SW 1271 (cell line): ENCODE measurements at regions not wholly inside any gene's neighbourhood (a gene's known extent, or its start where the extent isn't known, plus 50 kb on each side); places are given as distances from the start of the nearest gene placed in this dataset.
"Not testable (repeated sequence)": the region's sequence is repeated elsewhere in the genome, so short reads cannot be mapped to it uniquely, and the experiment has no call there.

Experiments
- DNase-seq, 2 experiments: peaks; one replicate each; lab custom pipeline; 2025; lab: John Stamatoyannopoulos, UW

- DNase-seq: no peak
These were observed 469.1 kb upstream of the MAP3K7 start for GRCh38 chr6:91055959-91056358.

- DNase-seq: not testable (repeated sequence)
These were observed 465.9 kb upstream of the MAP3K7 start for GRCh38 chr6:91052473-91053450.

GRCh38 chr6:91045161-91045560 lies 458.3 kb upstream of the MAP3K7 start:
- DNase-seq: no peak

GRCh38 chr6:91043751-91044150 lies 456.9 kb upstream of the MAP3K7 start:
- no peak for DNase-seq

GRCh38 chr6:91042656-91043055 lies 455.8 kb upstream of the MAP3K7 start:
- DNase-seq: no peak

- no peak for DNase-seq
These were observed 447.1 kb upstream of the MAP3K7 start for GRCh38 chr6:91033964-91034363.

GRCh38 chr6:91031581-91031980 lies 444.7 kb upstream of the MAP3K7 start:
- no peak for DNase-seq

GRCh38 chr6:91029211-91029610 lies 442.3 kb upstream of the MAP3K7 start:
- no peak for DNase-seq

- no peak for DNase-seq
These were observed 436.7 kb upstream of the MAP3K7 start for GRCh38 chr6:91023529-91023928.

GRCh38 chr6:91020744-91021143 lies 433.9 kb upstream of the MAP3K7 start:
- DNase-seq: no peak

- DNase-seq: no peak
These were observed 431.7 kb upstream of the MAP3K7 start for GRCh38 chr6:91018586-91018985.

- no peak for DNase-seq
These were observed 426.6 kb upstream of the MAP3K7 start for GRCh38 chr6:91013511-91013910.

GRCh38 chr6:90997076-90997475 lies 410.2 kb upstream of the MAP3K7 start:
- no peak for DNase-seq

GRCh38 chr6:90993770-90994169 lies 406.9 kb upstream of the MAP3K7 start:
- DNase-seq: no peak

GRCh38 chr6:90989763-90990162 lies 402.9 kb upstream of the MAP3K7 start:
- DNase-seq: no peak

GRCh38 chr6:90984066-90984465 lies 397.2 kb upstream of the MAP3K7 start:
- DNase-seq: no peak

GRCh38 chr6:90983462-90983861 lies 396.6 kb upstream of the MAP3K7 start:
- DNase-seq: no peak

GRCh38 chr6:90982581-90982980 lies 395.7 kb upstream of the MAP3K7 start:
- DNase-seq: no peak

- no peak for DNase-seq
These were observed 395.2 kb upstream of the MAP3K7 start for GRCh38 chr6:90982051-90982450.

- DNase-seq: no peak
These were observed 391.2 kb upstream of the MAP3K7 start for GRCh38 chr6:90978046-90978445.

- DNase-seq: no peak
These were observed 390.6 kb upstream of the MAP3K7 start for GRCh38 chr6:90977513-90977912.

- DNase-seq: no peak
These were observed 389.5 kb upstream of the MAP3K7 start for GRCh38 chr6:90976341-90976740.

- no peak for DNase-seq
These were observed 388.9 kb upstream of the MAP3K7 start for GRCh38 chr6:90975741-90976140.

- DNase-seq: no peak
These were observed 386.3 kb upstream of the MAP3K7 start for GRCh38 chr6:90973188-90973587.
